ENCODE measurements at regions not wholly inside any gene's neighbourhood (a gene's known extent, or its start where the extent isn't known, plus 50 kb on each side); places are given as distances from the start of the nearest gene placed in this dataset.

DNA sequence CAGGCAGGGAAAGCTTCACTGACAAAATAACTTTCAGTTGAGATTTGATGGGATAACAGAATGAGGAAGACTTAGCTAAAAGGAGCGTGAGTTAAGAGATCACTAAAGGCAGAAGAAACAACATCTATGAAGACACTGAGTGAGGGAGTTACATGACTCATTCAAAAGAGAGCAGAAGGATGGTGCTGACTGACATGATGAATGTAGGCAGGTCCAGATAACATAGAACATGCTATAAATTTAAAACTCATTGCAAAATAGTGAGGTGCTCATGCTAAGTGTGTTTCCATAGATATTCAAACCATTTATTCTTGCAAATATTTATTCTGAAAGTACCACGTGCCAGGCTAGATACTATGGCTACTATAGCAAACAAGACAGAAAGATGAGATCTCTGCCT is 116.4 kb upstream of the DGKB start:
- TF ChIP-seq, protein P1, sequence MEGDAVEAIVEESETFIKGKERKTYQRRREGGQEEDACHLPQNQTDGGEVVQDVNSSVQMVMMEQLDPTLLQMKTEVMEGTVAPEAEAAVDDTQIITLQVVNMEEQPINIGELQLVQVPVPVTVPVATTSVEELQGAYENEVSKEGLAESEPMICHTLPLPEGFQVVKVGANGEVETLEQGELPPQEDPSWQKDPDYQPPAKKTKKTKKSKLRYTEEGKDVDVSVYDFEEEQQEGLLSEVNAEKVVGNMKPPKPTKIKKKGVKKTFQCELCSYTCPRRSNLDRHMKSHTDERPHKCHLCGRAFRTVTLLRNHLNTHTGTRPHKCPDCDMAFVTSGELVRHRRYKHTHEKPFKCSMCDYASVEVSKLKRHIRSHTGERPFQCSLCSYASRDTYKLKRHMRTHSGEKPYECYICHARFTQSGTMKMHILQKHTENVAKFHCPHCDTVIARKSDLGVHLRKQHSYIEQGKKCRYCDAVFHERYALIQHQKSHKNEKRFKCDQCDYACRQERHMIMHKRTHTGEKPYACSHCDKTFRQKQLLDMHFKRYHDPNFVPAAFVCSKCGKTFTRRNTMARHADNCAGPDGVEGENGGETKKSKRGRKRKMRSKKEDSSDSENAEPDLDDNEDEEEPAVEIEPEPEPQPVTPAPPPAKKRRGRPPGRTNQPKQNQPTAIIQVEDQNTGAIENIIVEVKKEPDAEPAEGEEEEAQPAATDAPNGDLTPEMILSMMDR (conservative IDR thresholded peaks at IDR 0.05): no peak
- no peak overlapping the region for H3K27ac ChIP-seq

DNA sequence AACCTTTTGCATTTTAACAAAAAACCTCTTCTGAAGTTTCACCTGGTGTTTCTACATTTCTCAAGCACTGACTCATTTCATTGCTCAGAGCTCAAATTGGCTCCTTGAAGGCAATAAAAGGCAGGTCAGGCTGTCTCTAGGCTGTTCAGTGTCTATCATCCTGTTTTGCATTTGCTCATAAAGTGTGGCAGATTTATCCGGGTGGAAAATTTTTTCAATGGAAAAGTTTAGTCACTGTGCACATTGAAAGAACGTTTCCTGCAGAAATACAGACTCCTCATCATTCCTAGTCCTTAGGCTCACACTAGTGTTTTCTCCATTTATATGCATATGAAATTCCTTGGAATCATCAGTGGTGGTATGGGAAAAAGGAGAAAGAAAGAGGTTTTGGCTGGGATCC is 114.2 kb upstream of the DGKB start:
- TF ChIP-seq, protein P1 (conservative IDR thresholded peaks at IDR 0.05): no peak
- H3K27ac ChIP-seq: no peak overlapping the region

DNA sequence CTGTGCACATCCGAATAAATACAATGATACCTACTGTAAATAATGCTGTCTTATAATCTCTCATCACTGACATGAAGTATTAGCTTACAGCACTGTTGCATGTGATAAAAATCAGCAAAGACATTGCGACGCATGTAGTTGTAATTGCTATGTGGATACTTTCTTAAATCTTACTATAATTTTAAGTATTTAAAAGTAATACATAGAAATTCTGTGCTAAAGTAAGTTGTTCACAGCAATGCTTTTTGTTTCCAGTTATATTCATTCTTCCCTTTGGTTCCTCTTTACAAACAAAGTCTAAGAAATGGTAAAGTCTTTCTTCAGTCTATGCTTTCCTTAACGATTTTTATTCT is 113.7 kb upstream of the DGKB start:
- TF ChIP-seq, protein P1 (conservative IDR thresholded peaks at IDR 0.05): peak; percentile 37
- peak overlapping the region; percentile 69 for H3K27ac ChIP-seq

DNA sequence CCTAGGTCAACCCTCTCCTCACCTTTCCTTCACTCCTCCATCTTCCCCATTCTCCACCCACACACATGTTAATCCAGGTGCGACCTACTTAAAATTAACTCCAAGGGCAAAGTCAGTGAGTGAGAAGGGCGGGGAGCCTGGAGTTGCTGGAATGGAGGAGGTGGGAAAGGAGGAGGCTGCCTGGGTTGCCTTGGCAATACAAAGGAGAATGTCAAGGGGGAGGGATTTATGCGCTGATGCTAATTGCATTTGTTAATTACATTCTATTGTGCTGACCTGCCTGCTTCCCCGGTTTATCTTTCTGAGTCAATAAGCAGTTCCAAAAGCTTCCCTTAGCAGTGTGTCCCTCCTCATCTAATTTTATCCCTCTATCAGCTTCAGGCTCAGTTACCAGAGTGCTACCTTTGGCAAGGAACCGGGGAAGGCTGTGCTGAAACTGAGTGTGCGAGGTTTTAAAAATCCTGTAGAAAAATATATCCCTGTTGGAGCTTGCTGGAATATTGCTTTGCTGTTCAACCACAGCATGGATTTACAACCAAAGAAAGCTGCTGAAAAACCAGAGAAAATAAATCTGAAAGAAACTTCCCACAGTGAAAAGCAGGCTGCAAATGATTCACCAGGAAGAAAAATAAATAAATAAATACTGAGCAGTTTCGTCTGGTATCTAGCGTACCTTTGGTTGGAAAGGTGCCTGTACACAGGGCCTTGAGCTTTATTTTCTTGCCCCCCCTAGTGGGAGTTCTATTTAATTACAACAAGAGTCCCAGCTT is 113.2 kb upstream of the DGKB start:
- TF ChIP-seq, protein P1 (conservative IDR thresholded peaks at IDR 0.05): peak; percentile 85
- peak overlapping the region; percentile 69 for H3K27ac ChIP-seq

DNA sequence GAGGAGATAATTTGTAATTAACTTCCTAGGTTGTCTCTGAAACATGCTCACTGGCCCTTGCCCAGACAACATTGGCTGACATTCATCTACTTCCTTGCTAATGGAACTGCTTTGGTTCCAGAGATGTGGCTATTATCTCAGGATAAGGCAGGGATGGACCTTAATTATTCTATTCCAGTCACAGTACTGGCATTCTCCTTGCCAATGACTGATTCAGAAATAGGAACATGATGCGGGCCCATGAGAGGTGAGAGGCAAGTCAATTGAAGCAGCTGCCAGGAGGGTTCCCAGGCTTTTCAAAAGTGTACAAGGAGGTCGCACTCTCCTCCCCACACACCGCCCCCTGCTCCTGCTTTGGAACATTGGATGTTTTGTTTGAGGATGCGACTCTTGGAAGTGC is 109.6 kb upstream of the DGKB start:
- TF ChIP-seq, protein P1 (conservative IDR thresholded peaks at IDR 0.05): no peak
- no peak overlapping the region for H3K27ac ChIP-seq

DNA sequence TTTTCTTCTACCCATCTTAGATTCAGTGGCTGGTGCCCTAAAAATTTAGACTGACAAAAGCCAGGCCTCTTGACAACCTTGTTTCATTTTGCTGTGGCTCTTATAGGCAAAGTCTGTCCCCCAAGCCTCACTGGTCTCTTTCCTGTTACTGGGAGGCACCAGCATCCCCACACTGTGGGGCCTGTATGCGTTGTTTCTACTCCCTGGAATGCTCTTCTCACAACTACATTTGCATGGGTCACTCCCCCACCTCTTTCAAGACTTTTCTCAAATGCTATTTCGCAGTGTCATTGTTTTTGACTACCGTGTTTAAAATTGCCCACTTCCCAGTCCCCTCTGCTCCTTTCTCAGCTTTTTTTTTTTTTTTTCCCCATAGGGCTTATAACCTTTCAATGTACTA is 108.7 kb upstream of the DGKB start:
- TF ChIP-seq, protein P1 (conservative IDR thresholded peaks at IDR 0.05): no peak
- no peak overlapping the region for H3K27ac ChIP-seq

DNA sequence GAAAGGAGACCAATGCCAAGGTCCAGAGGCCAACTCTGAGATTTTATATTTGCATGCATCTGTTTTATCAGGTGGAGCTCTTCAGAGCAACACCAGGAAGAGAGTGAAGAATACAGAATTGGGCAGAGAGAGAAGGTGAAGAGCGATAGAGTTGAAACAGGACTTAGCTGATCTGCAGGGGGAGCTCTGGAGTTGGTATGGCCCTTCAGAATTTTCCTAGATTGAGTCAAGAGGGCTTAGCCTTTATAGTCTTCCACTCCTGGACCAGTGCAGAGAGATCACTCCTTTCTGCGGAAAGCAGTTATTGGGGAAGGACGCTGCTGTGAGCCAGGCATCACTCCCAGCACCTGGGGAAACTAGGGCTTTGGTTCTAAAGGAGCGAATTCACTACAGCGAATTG is 105.0 kb upstream of the DGKB start:
- TF ChIP-seq, protein P1 (conservative IDR thresholded peaks at IDR 0.05): peak; percentile 26; the same call in 1 of the 2 replicates
- H3K27ac ChIP-seq: no peak overlapping the region

All from VCaP (cell line).